HuH-7 (cell line): ENCODE measurements at regions not wholly inside any gene's neighbourhood (a gene's known extent, or its start where the extent isn't known, plus 50 kb on each side); places are given as distances from the start of the nearest gene placed in this dataset.
A peak's percentile ranks its signal among the peaks of the same experiment; 100 is the strongest.

Experiments used
- DNase-seq: peaks from one replicate; pipeline ENCODE4 v3.0.0; 2011; ENCODE audit warnings: low spot score

DNA sequence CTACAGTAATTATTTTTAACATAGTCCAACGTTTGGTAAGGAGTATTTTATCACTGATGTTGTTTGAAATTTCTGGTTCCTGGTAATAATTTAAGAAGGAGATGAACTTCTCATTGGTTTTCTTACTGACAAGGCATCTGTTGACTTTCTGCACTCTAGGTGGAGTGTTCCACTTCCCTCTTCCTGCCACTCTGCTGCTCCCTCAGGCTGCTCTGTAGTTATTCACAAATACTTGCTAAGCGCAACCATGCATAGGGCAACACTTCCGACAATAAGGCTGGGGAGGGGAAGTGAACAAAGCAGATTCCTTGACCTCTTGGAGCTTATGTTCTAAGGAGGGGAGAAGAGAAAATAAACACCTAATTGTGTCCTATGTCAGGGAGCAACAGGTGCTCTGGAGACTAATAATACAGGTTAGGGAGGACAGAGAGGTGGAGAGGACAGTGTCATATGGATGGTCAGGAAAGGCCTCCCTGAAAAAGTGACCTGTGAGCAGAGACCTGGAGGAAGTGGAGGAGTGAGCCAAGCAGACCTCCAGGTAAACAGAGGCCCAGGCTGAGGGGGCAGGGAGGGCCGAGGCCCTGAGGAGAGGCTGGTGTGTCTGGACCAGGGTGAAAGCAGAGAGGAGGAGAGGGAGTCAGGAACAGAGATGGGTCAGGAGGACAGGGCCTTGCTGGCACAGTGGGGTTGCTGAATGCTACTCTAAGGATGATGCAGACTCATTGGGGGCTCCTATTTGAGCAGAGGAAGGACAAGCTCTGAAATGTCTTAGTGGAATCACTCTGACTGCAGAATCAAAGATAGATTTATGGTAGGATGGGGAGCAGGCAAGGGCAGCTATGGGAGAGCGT lies 134.8 kb upstream of the SLC24A3 start:
- DNase-seq = no peak

GRCh38 chr20:19078448-19079373 lies 133.7 kb upstream of the SLC24A3 start:
- DNase-seq = no peak

DNA sequence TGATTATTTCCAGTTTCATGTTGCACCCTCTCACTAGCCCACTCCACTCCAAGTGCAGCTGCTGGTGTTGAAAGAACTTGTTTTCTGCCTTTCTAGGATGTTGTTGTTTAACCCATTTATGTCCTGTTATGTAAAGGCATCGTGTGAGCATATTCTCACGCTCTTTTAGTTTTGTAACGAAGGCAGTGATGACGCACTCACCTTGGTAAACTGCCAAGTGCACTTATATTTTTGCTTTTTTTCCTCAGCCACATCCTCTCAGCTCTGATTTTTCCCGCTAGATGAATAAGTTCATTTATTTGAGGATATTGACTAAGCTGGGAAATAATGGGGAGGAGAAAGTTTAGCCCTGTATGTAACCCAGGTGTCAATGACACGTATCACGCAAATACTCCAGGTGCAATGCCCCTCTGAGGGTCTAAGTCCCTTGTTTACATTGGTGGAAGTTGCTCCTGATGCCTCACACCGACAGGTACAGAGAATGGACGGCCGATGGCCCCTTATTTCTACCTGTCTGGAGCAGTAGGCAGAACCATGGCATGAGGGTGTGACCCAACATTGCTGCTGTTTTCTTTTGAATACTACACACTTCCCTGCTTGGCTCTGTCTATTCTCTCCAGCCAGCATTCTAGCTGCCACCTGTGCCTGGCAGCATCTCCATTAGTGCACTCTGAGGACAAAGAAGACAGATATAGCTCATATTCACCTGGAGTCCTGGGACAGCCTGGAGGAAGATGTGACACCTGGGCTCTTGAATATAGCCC lies 132.7 kb upstream of the SLC24A3 start:
- DNase-seq = no peak

- DNase-seq = no peak
Observed at GRCh38 chr20:19081937-19082336, 130.5 kb upstream of the SLC24A3 start.

DNA sequence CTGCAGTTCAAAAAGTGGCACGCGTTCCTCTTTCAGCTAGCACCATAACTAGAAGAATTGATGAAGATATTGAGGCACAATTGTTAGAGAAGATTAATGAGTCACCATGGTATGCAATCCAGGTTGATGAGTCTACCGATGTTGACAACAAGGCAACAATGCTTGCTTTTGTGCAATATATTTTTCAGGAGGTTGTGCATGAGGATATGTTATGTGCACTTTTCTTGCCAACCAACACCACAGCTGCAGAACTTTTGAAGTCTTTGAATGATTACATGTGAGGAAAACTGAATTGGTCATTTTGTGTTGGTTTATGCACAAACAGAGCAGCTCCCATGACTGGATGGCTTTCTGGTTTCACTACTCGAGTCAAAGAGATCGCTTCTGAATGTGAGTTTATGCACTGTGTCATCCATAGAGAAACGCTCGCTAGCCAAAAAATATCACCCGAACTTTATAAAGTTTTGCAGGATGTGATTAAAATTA lies 129.3 kb upstream of the SLC24A3 start:
- DNase-seq = no peak

GRCh38 chr20:19090332-19090731 lies 122.1 kb upstream of the SLC24A3 start:
- no peak for DNase-seq

DNA sequence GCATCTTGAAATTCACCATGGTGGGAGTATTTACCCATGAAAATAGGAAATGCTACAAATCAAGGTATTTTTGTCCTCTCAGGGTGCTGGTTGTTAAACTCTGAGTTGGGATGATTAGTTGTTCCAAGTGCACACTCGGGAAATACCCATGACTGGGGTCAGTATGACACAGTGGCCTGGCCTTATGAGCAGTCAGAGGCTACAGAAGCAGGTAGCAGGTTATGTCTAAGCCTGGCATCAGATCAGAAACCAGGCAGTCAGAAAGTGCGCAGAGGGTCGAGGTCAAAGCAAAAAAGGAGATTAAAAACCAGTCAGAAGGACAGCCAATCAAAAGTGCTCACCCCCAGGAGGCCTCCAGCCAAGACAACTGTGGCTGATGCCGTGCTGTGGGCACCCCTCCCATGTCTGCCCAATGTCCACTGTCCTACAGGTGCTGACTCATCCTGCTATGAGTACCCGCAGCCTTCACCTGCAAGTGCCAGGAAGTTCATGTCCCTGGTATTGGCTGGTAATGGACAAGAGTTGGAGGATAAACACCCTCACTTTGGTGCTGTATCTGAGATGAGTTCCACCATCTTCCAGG lies 117.4 kb upstream of the SLC24A3 start:
- DNase-seq = no peak

- DNase-seq = peak; percentile 10
Observed at GRCh38 chr20:19095762-19096161, 116.7 kb upstream of the SLC24A3 start.

DNA sequence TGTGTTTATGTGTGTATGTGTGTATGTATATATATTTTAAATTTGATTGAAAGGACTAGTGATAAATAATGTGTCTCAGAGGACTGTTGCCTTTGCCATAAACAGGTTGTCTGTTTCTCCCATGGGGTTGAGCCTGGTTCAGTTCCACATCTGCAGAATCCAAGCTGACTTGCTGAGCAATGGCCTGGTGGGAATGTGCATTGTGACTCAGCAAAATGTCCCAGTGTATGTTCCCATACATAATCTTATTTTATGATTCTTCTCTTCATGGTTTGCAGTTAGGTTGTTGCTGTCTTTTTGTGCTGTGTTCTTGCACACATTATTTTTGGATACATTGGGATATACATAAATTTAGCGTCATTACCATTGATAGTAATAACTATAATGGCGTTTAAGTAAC lies 115.6 kb upstream of the SLC24A3 start:
- no peak for DNase-seq

DNA sequence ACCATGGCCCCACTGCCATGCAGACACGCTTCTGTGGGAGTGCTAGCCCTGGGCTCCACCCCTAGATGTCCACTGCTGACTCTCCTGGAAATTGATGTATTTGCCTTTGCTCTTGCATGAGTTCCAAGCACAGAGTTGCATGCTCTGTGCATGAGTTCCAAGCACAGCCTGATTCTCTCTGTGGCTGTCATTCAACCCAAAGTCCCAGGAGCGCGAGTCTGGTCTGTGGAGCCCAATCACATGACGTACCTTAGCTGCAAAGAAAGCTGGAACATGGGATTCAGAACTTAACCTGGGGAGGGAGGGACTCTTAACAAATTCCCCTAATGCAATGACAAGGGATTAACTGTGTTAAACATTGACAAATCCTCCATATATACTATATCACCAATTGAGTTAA lies 114.3 kb upstream of the SLC24A3 start:
- no peak for DNase-seq

GRCh38 chr20:19098806-19099578 lies 113.5 kb upstream of the SLC24A3 start:
- no peak for DNase-seq

DNA sequence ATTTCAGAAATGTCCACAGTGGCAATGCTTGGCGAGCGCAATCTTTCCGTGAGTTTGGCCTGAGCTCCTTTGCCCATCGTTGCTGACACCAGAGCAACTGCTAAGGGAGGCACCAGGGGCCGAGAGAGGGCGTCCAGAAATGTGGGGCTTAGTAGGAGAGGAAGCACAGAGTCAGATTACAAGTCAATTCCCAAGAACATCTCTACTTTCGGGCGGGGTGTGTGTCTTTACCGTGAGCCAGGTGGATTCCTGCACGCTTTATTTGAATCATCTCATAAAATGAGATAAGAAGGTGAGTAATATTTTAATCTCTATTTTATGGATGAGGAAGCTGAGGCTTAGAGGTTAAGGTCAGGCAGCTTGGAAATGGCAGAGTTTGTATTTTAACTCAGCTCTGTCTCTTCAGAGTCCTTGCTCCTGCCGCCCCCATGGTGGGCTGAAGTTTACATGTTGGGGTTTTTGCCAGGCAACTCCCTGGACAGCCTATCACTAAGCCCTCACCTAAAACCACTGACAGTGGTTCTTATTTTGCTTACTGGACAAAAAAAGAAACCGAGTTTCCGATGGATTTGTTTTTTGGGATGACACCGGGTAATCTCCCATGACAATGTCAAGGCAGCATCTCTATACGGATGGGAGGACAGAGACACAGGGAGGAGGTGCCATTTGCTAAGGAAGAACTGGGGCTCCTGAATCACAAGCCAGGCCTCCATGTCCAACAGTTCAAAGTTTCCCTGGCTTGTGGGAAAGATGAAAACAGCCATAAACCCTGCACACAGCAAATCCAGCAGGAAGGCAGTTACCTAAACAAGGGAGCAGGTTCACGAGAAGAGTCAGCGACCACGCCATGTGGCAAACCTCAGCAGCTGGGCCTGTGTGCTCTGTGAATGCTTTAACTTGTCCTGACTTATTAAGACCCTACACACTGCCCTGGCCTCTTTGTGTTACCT lies 112.6 kb upstream of the SLC24A3 start:
- DNase-seq = no peak

- no peak for DNase-seq
Observed at GRCh38 chr20:19100975-19101374, 111.5 kb upstream of the SLC24A3 start.

DNA sequence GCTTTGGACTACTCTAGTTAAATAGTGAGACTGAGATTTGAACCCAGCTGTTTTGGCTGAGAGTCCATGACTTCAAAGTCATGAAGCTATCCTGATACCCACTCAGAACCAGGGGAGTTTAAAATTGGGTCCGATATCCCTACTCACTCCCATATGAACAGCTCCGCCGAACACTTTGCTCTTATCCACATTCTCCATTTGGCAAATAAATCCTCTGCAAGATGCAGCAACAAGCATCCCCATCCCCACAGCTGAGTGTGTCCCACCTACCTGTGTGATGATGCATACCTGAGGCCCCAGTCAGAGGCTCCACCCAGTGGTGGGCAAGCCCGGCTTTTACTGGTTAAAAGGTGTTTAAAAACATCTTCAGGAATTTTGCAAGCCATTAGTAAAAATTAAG lies 108.3 kb upstream of the SLC24A3 start:
- no peak for DNase-seq

GRCh38 chr20:19108155-19108554 lies 104.3 kb upstream of the SLC24A3 start:
- DNase-seq = no peak

GRCh38 chr20:19110285-19110684 lies 102.2 kb upstream of the SLC24A3 start:
- no peak for DNase-seq

DNA sequence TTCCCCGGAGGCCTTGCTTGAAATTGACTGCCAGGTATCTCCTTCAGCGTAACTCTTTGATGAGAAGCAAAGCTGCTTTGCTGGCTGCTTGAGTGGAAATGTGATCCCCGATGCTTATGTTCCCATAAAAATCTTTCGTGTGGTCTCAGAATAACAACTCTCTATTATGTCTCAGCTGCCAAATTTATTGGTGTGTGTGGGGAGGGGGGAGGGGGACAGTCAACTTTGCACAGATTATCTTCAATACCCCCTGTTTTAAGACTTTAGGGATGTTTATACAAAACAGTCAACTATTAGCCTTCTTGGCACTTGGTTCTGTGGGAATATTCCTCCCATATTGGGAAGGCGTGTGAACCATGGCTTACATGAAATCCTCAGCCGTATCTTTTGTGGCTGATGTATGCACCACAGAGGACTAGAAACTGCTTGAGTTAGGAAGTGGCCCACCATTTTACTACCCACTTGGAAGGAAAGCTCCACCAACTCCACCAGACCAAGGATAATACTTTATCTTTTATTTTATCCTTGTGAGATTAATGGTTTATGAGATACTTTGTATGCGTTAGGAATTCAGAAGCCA lies 101.5 kb upstream of the SLC24A3 start:
- no peak for DNase-seq

DNA sequence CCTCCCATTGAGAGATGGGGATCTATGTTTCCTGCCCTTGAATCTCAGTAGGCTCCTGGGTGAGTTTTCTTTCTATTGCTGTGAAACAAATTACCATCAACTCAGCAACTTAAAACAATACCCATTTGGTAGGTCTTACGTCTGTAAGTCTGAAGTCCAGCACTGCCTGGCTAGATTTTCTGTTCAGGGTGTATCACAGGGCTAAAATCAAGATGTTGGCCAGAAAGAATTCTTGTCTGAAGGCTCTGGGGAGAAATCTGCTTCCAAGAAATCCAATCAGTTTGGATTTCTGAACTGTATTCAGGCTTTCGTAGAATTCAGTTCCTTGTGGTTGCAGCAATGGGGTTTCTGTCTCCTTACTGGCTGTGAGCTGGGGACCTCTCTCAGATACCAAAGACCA lies 99.6 kb upstream of the SLC24A3 start:
- DNase-seq = no peak

DNA sequence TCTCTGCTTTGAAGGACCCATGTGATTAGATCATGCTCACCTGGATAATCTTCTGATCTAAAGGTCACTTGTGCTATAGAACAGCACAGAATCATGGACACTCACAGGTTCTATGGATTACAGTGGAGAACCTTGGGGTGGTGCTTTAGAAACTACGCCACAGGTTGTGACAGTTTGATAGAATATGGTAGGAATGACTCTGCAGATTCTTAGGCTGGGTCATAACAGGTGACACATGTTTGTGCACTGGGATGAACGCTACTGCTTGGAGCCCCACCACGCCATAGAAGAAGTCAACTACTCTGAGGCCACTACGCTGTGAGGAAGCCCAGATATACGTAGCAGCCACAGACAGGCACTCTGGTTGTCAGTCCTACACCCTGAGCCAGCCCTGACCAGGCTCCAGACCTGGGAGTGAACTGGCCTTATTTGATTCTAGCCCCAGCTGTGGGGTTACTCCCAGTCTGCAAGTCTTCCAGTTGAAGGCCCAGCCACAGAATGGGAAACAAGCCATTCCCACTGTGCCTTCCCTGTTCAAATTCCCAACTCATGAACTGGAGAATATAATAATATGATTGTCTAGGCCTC lies 99.0 kb upstream of the SLC24A3 start:
- DNase-seq = no peak
